HG02588 (cell line): ENCODE measurements at regions not wholly inside any gene's neighbourhood (a gene's known extent, or its start where the extent isn't known, plus 50 kb on each side); places are given as distances from the start of the nearest gene placed in this dataset.

Experiments
- ATAC-seq: cut with Tn5 transposase; IDR thresholded peaks from one replicate; pipeline ENCODE4 v1.9.1; 2021; ENCODE audit warnings: mild to moderate bottlenecking, moderate library complexity; ENCODE audit not compliant: unreplicated experiment

GRCh38 chr9:7246917-7247522 lies 489.2 kb downstream of the KDM4C start:
- no peak for ATAC-seq

GRCh38 chr9:7245976-7246580 lies 488.3 kb downstream of the KDM4C start:
- no peak for ATAC-seq

GRCh38 chr9:7243838-7244237 lies 486.1 kb downstream of the KDM4C start:
- no peak for ATAC-seq

GRCh38 chr9:7242126-7242525 lies 484.4 kb downstream of the KDM4C start:
- ATAC-seq: no peak

- no peak for ATAC-seq
These were observed 483.9 kb downstream of the KDM4C start for GRCh38 chr9:7241694-7242093.

- ATAC-seq: no peak
These were observed 483.0 kb downstream of the KDM4C start for GRCh38 chr9:7240569-7241311.

GRCh38 chr9:7239708-7240107 lies 481.9 kb downstream of the KDM4C start:
- ATAC-seq: no peak

- ATAC-seq: no peak
These were observed 480.5 kb downstream of the KDM4C start for GRCh38 chr9:7238247-7238637.

GRCh38 chr9:7237473-7238246 lies 479.9 kb downstream of the KDM4C start:
- ATAC-seq: no peak

GRCh38 chr9:7236186-7236585 lies 478.4 kb downstream of the KDM4C start:
- no peak for ATAC-seq

- no peak for ATAC-seq
These were observed 476.4 kb downstream of the KDM4C start for GRCh38 chr9:7234144-7234543.

GRCh38 chr9:7229571-7229970 lies 471.8 kb downstream of the KDM4C start:
- no peak for ATAC-seq

- ATAC-seq: no peak
These were observed 471.0 kb downstream of the KDM4C start for GRCh38 chr9:7228726-7229125.

GRCh38 chr9:7227951-7228350 lies 470.2 kb downstream of the KDM4C start:
- no peak for ATAC-seq

- no peak for ATAC-seq
These were observed 468.4 kb downstream of the KDM4C start for GRCh38 chr9:7226007-7226640.
